ENCODE measurements at regions not wholly inside any gene's neighbourhood (a gene's known extent, or its start where the extent isn't known, plus 50 kb on each side); places are given as distances from the start of the nearest gene placed in this dataset.

DNA sequence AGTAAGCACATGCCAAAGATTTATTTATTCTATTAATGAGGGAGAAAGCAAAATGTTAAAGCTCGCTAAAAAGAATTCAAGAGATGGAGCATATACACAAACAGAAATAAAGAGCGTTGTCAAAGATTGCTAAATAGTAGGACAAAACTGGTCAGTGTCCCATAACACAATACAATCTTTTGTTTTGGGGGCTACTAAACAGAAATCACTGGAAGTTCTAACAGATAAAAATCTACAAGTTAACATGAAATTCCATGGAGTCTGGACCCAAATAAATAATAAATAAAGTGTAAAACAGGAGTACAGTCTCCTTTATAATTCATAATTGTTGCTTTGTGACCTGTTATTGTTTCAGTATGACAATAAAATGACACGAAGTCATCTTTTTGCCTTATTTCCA lies 115.2 kb upstream of the CNTNAP4 start:
- TF ChIP-seq, protein P1, sequence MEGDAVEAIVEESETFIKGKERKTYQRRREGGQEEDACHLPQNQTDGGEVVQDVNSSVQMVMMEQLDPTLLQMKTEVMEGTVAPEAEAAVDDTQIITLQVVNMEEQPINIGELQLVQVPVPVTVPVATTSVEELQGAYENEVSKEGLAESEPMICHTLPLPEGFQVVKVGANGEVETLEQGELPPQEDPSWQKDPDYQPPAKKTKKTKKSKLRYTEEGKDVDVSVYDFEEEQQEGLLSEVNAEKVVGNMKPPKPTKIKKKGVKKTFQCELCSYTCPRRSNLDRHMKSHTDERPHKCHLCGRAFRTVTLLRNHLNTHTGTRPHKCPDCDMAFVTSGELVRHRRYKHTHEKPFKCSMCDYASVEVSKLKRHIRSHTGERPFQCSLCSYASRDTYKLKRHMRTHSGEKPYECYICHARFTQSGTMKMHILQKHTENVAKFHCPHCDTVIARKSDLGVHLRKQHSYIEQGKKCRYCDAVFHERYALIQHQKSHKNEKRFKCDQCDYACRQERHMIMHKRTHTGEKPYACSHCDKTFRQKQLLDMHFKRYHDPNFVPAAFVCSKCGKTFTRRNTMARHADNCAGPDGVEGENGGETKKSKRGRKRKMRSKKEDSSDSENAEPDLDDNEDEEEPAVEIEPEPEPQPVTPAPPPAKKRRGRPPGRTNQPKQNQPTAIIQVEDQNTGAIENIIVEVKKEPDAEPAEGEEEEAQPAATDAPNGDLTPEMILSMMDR (conservative IDR thresholded peaks at IDR 0.05; ENCODE audit: low read length), result no peak
- no peak for DNase-seq (ENCODE audit: low read depth)
- H3K4me3 ChIP-seq (ENCODE audit: low read length), result no peak overlapping the region

DNA sequence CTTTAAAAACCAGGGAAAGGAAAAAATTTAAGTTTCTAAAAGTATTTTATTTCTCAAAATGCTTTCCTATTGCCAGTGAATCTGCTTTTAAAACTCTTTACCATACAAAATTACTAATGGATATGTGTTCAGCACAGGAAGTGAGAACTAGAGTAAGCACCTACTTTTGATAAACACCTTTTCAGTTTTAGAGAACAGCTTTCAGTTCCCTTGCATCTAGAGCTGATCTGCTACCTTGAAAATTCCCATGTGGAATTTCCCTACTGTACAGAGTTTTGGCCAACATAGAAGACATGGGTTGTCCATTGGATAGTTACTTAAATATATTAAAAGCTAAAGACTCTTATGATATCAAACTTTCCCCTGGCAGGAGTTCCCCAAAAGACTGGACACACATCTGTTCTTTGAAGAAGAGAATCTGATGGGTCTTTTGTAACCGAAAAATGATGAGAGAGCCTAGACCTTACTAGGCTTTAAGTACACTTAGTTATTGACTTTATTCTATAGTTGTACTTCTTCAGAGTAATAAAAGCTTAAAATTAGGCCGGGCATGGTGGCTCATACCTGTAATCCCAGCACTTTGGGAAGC lies 112.1 kb upstream of the CNTNAP4 start:
- DNase-seq (ENCODE audit: low read depth), result no peak
- TF ChIP-seq, protein P1 (conservative IDR thresholded peaks at IDR 0.05; ENCODE audit: low read length), result no peak
- H3K4me3 ChIP-seq (ENCODE audit: low read length), result no peak overlapping the region

DNA sequence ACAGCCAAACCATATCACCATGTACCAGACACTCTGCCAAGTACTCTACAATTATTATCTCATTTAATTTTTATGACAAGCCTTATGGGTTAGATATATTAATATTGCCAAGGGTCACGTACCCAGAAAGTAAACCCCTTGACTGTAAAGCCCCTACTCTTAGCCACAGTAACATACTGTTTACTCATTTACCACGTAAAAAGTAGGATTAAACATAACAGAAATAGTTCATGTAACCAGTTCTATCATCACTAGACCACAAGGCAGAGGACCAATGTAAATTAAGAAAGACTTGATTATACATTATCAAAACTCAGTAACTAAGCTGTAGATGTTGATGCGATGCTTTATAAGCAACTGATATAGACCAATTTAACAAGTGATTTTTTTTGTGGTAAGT lies 101.5 kb upstream of the CNTNAP4 start:
- no peak overlapping the region for H3K4me3 ChIP-seq (ENCODE audit: low read length)
- TF ChIP-seq, protein P1 (conservative IDR thresholded peaks at IDR 0.05; ENCODE audit: low read length), result no peak
- DNase-seq (ENCODE audit: low read depth), result no peak

DNA sequence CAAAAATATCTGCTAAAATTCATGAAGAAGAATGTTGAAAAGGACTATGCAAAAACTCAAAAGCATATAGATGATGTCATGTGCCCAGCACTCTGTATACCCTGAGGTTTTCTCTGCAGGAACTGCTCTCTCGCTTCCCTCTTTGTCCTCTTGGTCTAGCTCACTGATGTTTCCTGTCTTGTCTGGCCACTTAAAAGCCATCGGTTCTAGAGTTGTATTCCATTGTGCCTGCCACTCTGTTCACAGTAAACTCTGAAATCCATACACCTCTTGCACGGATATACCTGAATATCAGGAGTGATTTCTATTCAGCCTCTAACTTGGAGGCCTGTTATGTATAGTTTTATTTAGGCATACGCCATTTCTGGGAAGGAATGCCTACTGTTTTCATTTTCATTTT lies 101.0 kb upstream of the CNTNAP4 start:
- no peak for DNase-seq (ENCODE audit: low read depth)
- no peak overlapping the region for H3K4me3 ChIP-seq (ENCODE audit: low read length)
- TF ChIP-seq, protein P1 (conservative IDR thresholded peaks at IDR 0.05; ENCODE audit: low read length), result no peak

DNA sequence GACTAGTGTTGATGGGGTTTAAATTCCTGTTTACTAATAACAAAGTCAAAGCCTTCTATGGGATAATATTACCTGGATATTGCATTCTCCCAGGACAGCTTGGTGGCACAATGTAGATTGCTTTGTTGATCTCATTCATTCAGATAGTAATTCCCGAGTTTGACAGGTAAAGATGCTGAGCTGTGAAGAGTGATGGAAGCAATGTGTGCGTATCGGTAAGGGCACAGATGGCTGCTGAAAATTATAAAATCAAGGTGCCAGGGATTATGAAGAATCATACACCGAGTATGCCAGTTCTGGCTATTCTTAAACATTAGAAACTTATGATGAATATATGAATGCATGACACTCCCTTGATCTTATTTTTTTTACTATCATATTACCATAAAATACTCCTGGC lies 100.6 kb upstream of the CNTNAP4 start:
- no peak overlapping the region for H3K4me3 ChIP-seq (ENCODE audit: low read length)
- DNase-seq (ENCODE audit: low read depth), result no peak
- TF ChIP-seq, protein P1 (conservative IDR thresholded peaks at IDR 0.05; ENCODE audit: low read length), result no peak

DNA sequence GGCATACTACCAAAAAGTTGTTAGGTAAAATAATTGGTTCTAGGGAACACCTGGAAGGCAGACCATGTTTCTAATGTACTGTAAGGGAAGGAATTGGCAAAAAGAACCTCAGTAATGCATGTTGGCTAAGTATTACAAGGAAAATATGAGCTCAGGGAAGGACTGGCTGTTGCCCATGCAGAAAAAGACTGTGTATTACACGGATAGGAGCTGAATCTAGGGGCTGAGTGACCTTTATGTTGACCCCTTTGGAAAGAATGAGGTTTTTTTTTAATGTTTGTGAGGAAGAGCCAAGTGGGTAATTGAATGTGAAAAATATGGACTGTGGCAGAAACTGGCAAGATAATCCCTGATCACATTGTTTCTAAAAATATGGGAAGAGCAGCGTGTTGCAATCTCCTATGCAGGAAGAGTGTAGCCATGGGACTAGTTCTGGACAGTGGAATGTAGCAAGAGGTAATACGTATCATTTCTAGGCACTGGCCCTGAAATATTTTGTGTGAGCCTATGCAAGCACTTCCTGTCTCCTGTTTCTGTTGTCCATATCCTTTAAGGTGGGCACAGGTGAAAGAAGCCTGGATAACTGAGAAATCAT lies 95.1 kb upstream of the CNTNAP4 start:
- DNase-seq (ENCODE audit: low read depth), result no peak
- TF ChIP-seq, protein P1 (conservative IDR thresholded peaks at IDR 0.05; ENCODE audit: low read length), result no peak
- H3K4me3 ChIP-seq (ENCODE audit: low read length), result no peak overlapping the region

DNA sequence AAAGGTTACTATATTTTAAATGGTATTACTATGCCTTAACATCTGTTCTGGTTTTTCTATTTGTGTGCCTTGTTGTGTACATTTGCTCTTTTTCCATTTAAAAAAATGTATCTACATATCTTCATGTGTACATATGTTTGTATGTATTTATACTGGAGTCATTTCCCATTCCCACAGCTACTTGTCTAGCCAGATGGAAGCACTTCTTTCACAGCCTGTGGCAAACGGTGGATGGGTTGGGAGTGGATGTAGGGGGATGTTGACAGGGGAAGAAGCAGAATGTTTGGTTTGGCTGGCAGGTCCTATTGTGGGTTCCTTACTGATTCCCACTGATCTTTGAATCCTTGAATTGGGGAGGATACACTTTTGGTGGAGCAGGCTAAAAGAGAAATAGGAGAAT lies 93.6 kb upstream of the CNTNAP4 start:
- TF ChIP-seq, protein P1 (conservative IDR thresholded peaks at IDR 0.05; ENCODE audit: low read length), result no peak

More for the DNA sequence above, 93.6 kb upstream of the CNTNAP4 start:
- no peak for DNase-seq (ENCODE audit: low read depth)
- H3K4me3 ChIP-seq (ENCODE audit: low read length), result no peak overlapping the region

All from AG10803 (cell line).